K562 (cell line): ENCODE measurements at regions not wholly inside any gene's neighbourhood (a gene's known extent, or its start where the extent isn't known, plus 50 kb on each side); places are given as distances from the start of the nearest gene placed in this dataset.

Source experiments
- ATAC-seq: fragments of 200-7000 bp; cut with Tn5 transposase; 3 replicates; pipeline ENCODE4 v1.9.1; 2020; ENCODE audit warnings: moderate library complexity
- BruUV-seq: library from RNA; stranded (reverse); fragments of 400-500 nt; replicated peaks from 2 replicates; lab custom pipeline; 2021; lab: Mats Ljungman, UMichigan
- CTCF ChIA-PET: fragments of 300-600 bp; formaldehyde crosslinking; extraction: SDS; loops from one replicate; lab custom pipeline; 2021; ENCODE audit warnings: low intra/inter-chr PET ratio; lab: Yijun Ruan, JAX
- POLR2A ChIA-PET: fragments of 300-600, 350-650 bp; sonication (Branson Sonifier 250); formaldehyde crosslinking; extraction: SDS; loops from one replicate; lab custom pipeline; 2021; ENCODE audit warnings: antibody characterized with exemption, inconsistent platforms; lab: Yijun Ruan, JAX
- DNase-seq, 4 experiments: peaks; one replicate each; pipeline versions ENCODE4 v3.0.0 to v3.0.0-alpha.2; 2011 to 2018; ENCODE audit warnings: low spot score in 3 of 4, mixed read lengths in 3 of 4; ENCODE audit errors: extremely low read depth in 1 of 4
- FAIRE-seq: peaks from 2 replicates; lab custom pipeline; 2011; peaks lifted over from hg19 to GRCh38; lab: Jason Lieb, UNC
- H2AFZ ChIP-seq: 2 replicates; pipeline ENCODE4 v1.6.0; 2011; ENCODE audit warnings: low read depth, low read length, control low read depth, inconsistent platforms
- H3K27ac ChIP-seq: fragments of 200-600 bp; 3 replicates; pipeline ENCODE4 v1.8.0; 2011; ENCODE audit warnings: low read depth, mild to moderate bottlenecking, control low read depth, inconsistent platforms, low read length, moderate library complexity, mixed read lengths; ENCODE audit errors: extremely low read depth
- H3K27me3 ChIP-seq, 2 experiments: fragments of 300-600 bp in 1 of 2; 2 replicates in 1 of 2; 3 replicates in 1 of 2; pipeline versions ENCODE4 v1.6.0 to v1.8.0; 2011; ENCODE audit warnings: inconsistent platforms in 2 of 2, low read length in 2 of 2, mild to moderate bottlenecking in 1 of 2, mixed read lengths in 1 of 2, moderate library complexity in 1 of 2; ENCODE audit not compliant: control insufficient read depth in 2 of 2, insufficient read depth in 2 of 2
- H3K36me3 ChIP-seq: fragments of 300-600 bp; 3 replicates; pipeline ENCODE4 v1.8.0; 2011; ENCODE audit warnings: mild to moderate bottlenecking, low read length, inconsistent platforms; ENCODE audit not compliant: control insufficient read depth, insufficient read depth
- H3K4me1 ChIP-seq, 2 experiments: fragments of 200-600 bp in 1 of 2; replicated peaks in 1 of 2; 2 replicates in 1 of 2; 3 replicates in 1 of 2; pipeline versions ENCODE4 v1.5.1 to v1.8.0; 2011; ENCODE audit warnings: inconsistent platforms in 2 of 2, low read length in 2 of 2, mild to moderate bottlenecking in 1 of 2, mixed read lengths in 1 of 2, moderate library complexity in 1 of 2; ENCODE audit not compliant: control insufficient read depth in 2 of 2, insufficient read depth in 2 of 2
- H3K4me2 ChIP-seq: 2 replicates; pipeline ENCODE4 v1.6.1; 2011; ENCODE audit warnings: low read length, control low read depth, inconsistent platforms, mixed read lengths; ENCODE audit not compliant: insufficient read depth
- H3K4me3 ChIP-seq: fragments of 200-600 bp; sonication (generic), shearing (Covaris generic); 2 replicates; pipeline ENCODE4 v1.5.1; 2016; ENCODE audit warnings: control low read depth, inconsistent platforms
- H3K79me2 ChIP-seq: fragments of 200-600 bp; 3 replicates; pipeline ENCODE4 v1.8.0; 2011; ENCODE audit warnings: low read length, inconsistent platforms; ENCODE audit not compliant: control insufficient read depth, insufficient read depth
- H3K9ac ChIP-seq, 2 experiments: 2 replicates each; pipeline versions ENCODE4 v1.6.0 to v1.6.1; 2011; ENCODE audit warnings: low read depth in 2 of 2, low read length in 2 of 2, control low read depth in 1 of 2, inconsistent platforms in 1 of 2, mild to moderate bottlenecking in 1 of 2, mixed read lengths in 1 of 2; ENCODE audit not compliant: insufficient read depth in 1 of 2
- H3K9me1 ChIP-seq: one replicate; pipeline ENCODE4 v1.6.0; 2011; ENCODE audit warnings: inconsistent platforms, mild to moderate bottlenecking, low read length, moderate library complexity; ENCODE audit not compliant: control insufficient read depth, insufficient read depth
- H3K9me3 ChIP-seq: replicated peaks from 2 replicates; pipeline ENCODE4 v1.5.1; 2011; ENCODE audit warnings: low read depth, low read length, inconsistent platforms; ENCODE audit not compliant: control insufficient read depth, insufficient read depth
- H4K20me1 ChIP-seq: replicated peaks from 2 replicates; pipeline ENCODE4 v1.6.1; 2011; ENCODE audit warnings: low read length, inconsistent platforms, mixed read lengths; ENCODE audit not compliant: control insufficient read depth, insufficient read depth
- ARNT ChIP-seq, 2 experiments: fragments of 450-650 bp; IDR thresholded peaks; 2 replicates each; pipeline ENCODE4 v1.6.1; 2016; ENCODE audit warnings: mild to moderate bottlenecking in 1 of 2
- CHCHD3 ChIP-seq: fragments of 250-450 bp; sonication (Bioruptor Pico); IDR thresholded peaks from 2 replicates; pipeline ENCODE4 v2.1.2; 2022; ENCODE audit warnings: mild to moderate bottlenecking
- PHB ChIP-seq: fragments of 250-450 bp; sonication (Bioruptor Pico); IDR thresholded peaks from 2 replicates; pipeline ENCODE4 v1.5.0; 2021
- RBM14 ChIP-seq: fragments of 200-400 bp; formaldehyde crosslinking; IDR thresholded peaks from 2 replicates; pipeline ENCODE4 v1.6.1; 2018; ENCODE audit warnings: low read depth, mild to moderate bottlenecking, low read length, moderate library complexity, borderline replicate concordance; ENCODE audit not compliant: insufficient read depth
- RBM15 ChIP-seq: fragments of 200-400 bp; formaldehyde crosslinking; IDR thresholded peaks from 2 replicates; pipeline ENCODE4 v1.6.1; 2018; ENCODE audit warnings: mild to moderate bottlenecking, low read length, moderate library complexity; ENCODE audit not compliant: insufficient read depth
- RBM22 ChIP-seq: fragments of 200-400 bp; formaldehyde crosslinking; IDR thresholded peaks from 2 replicates; pipeline ENCODE4 v1.6.1; 2018; ENCODE audit warnings: low read length, low read depth; ENCODE audit not compliant: poor library complexity, severe bottlenecking
- SOX6 ChIP-seq: fragments of 450-650 bp; IDR thresholded peaks from 2 replicates; pipeline ENCODE4 v1.6.1; 2014; ENCODE audit warnings: mild to moderate bottlenecking
- YY1 ChIP-seq, 3 experiments: IDR thresholded peaks; 2 replicates each; pipeline ENCODE4 v1.6.1; 2011; ENCODE audit warnings: low read length in 2 of 3, mild to moderate bottlenecking in 2 of 3, moderate library complexity in 2 of 3, borderline replicate concordance in 1 of 3, control low read depth in 1 of 3, low read depth in 1 of 3; ENCODE audit not compliant: insufficient read depth in 3 of 3, insufficient replicate concordance in 2 of 3, control insufficient read depth in 1 of 3, insufficient read length in 1 of 3; ENCODE audit errors: extremely low read depth in 1 of 3
- ZNF124 ChIP-seq: sonication (generic); formaldehyde crosslinking; IDR thresholded peaks from 2 replicates; pipeline ENCODE4 v1.8.1; 2022; ENCODE audit warnings: missing genetic modification reagents
- ZNF79 ChIP-seq: fragments of 250-450 bp; sonication (Bioruptor Pico); IDR thresholded peaks from 2 replicates; pipeline ENCODE4 v1.4.0; 2020; ENCODE audit warnings: low read depth, mild to moderate bottlenecking, moderate library complexity
- WGBS: fragments of 100-300 bp; shearing (Covaris generic); methylation state at CpG from one replicate; pipeline ENCODE4 v1.1.6; 2016; ENCODE audit warnings: low coverage, mixed read lengths; ENCODE audit not compliant: insufficient coverage; ENCODE audit errors: missing lambda C conversion rate; 5-methylcytosine and 5-hydroxymethylcytosine counted together
- in situ Hi-C: fragments of 300-500 bp; cut with MboI; formaldehyde crosslinking; loops from 4 replicates; pipeline ENCODE4 v1.15.0; 2018; ENCODE audit warnings: inconsistent platforms, mixed read lengths
- intact Hi-C: fragments of 100-400 bp; cut with micrococcal nuclease; formaldehyde crosslinking; loops from 2 replicates; pipeline ENCODE4 v1.14.2; 2022
- TF ChIP-seq, protein P1 (sequence below): fragments of 450-650 bp; IDR thresholded peaks from 2 replicates; pipeline ENCODE4 v1.7.0; 2016; ENCODE audit warnings: borderline replicate concordance
- TF ChIP-seq, protein P2 (sequence below): IDR thresholded peaks from 2 replicates; pipeline ENCODE4 v1.6.1; 2011; ENCODE audit not compliant: insufficient read length; ENCODE audit errors: extremely low read depth

DNA sequence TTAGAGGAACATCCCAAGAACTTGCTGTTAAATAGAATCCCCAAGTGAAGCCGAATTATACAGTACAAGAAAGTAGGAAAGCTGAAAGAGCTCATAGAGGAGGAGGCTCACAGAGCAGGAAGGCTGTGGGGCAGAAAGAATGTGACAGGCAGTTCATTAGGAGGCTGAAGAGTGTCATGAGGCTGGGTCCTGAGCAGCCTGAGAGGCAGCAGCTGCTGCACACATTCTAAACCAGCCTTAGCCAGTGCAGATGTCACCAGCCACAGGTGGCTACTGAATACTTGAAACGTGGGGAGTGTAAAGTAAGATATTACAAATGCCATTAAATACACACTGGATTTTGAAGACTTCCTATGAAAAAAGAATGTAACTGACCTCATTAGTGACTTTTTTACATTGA is 490.2 kb upstream of the KLHL29 start (continued):
- TF ChIP-seq RBM15 (no peak), ZNF124 (no peak), CHCHD3 (CRISPR knock-in tag) (no peak), RBM14 (no peak), ZNF79 (no peak)
- TF ChIP-seq, protein P1, sequence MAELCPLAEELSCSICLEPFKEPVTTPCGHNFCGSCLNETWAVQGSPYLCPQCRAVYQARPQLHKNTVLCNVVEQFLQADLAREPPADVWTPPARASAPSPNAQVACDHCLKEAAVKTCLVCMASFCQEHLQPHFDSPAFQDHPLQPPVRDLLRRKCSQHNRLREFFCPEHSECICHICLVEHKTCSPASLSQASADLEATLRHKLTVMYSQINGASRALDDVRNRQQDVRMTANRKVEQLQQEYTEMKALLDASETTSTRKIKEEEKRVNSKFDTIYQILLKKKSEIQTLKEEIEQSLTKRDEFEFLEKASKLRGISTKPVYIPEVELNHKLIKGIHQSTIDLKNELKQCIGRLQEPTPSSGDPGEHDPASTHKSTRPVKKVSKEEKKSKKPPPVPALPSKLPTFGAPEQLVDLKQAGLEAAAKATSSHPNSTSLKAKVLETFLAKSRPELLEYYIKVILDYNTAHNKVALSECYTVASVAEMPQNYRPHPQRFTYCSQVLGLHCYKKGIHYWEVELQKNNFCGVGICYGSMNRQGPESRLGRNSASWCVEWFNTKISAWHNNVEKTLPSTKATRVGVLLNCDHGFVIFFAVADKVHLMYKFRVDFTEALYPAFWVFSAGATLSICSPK: no peak
- TF ChIP-seq, all 486 proteins: peak for 0

DNA sequence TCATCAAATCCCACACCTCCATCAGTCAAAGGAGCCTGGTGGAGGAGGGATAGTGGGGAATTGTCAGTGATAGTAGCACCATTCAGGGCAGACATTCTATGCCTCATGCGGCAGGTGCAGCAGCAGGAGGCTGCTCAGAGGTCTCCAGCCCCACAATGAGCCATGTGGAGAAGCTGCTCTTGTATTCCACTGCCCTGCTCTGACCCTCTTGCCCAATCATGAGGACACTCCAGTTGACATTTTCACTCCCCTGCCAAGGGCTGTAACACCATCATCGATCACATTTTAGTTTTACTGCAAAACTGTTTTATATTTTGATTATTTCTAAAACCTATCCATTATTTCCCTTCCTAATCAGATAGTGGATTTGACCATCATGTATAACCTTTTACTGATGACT is 487.6 kb upstream of the KLHL29 start:
- Histone ChIP-seq H3K4me2 (no peak overlapping the region), H3K4me3 (no peak overlapping the region), H3K27ac (no peak overlapping the region), H3K79me2 (no peaks in the 10 kb centered on the region), H3K4me1 (no peaks in the 10 kb centered on the region), H2AFZ (no peak overlapping the region), H3K9me3 (no peaks in the 10 kb centered on the region; the same call in 1 of the 2 replicates), H3K36me3 (no peaks in the 10 kb centered on the region), H3K27me3 (no peaks in the 10 kb centered on the region), H3K9me1 (no peaks in the 10 kb centered on the region), H3K9ac (no peak overlapping the region), H4K20me1 (no peaks in the 10 kb centered on the region)
- ATAC-seq: no peak
- intact Hi-C loops (no loop called here), in situ Hi-C loops (no loop called here)
- no TSS peak for BruUV-seq
- ChIA-PET POLR2A (no interaction called here), CTCF (no interaction called here)
- WGBS: 0% methylated on average over 2 of the region's 2 CpGs
- no peak for DNase-seq
- no peak for FAIRE-seq
- TF ChIP-seq, protein P2, sequence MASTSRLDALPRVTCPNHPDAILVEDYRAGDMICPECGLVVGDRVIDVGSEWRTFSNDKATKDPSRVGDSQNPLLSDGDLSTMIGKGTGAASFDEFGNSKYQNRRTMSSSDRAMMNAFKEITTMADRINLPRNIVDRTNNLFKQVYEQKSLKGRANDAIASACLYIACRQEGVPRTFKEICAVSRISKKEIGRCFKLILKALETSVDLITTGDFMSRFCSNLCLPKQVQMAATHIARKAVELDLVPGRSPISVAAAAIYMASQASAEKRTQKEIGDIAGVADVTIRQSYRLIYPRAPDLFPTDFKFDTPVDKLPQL: no peak
- TF ChIP-seq RBM22: no peak
- TF ChIP-seq ARNT (IDR thresholded peaks at IDR 0.05): no peak
- TF ChIP-seq PHB: no peak
- no peak for TF ChIP-seq YY1 (IDR thresholded peaks at IDR 0.05; ENCODE audit: borderline replicate concordance in 1 of 3, control insufficient read depth in 1 of 3, extremely low read depth in 1 of 3, insufficient read depth in 3 of 3, insufficient read length in 1 of 3, insufficient replicate concordance in 2 of 3, low read depth in 1 of 3, low read length in 2 of 3)
- TF ChIP-seq SOX6: no peak
